CD4-positive, alpha-beta memory T cell (primary cell): ENCODE measurements at regions not wholly inside any gene's neighbourhood (a gene's known extent, or its start where the extent isn't known, plus 50 kb on each side); places are given as distances from the start of the nearest gene placed in this dataset.

Experiments
- CTCF ChIA-PET: fragments of 350-600 bp; sonication (Branson Sonifier 250); formaldehyde crosslinking; loops from one replicate; lab custom pipeline; 2021; ENCODE audit warnings: inconsistent platforms; ENCODE audit not compliant: partially characterized antibody; lab: Charles Lee
- POLR2A ChIA-PET: fragments of 350-600 bp; sonication (Branson Sonifier 250); formaldehyde crosslinking; loops from one replicate; lab custom pipeline; 2021; ENCODE audit not compliant: partially characterized antibody; lab: Charles Lee
- DNase-seq, 5 donors: peaks; one replicate each; pipeline versions ENCODE4 v3.0.0 to v3.0.0-alpha.2; 2020 to 2022; ENCODE audit warnings: mixed read lengths in 1 of 5
- H3K27ac ChIP-seq: one replicate; pipeline ENCODE4 v1.7.0; 2013; ENCODE audit warnings: low read depth, low read length
- H3K27me3 ChIP-seq: 2 replicates; pipeline ENCODE4 v1.7.0; 2013; ENCODE audit warnings: mild to moderate bottlenecking, low read length, moderate library complexity; ENCODE audit not compliant: insufficient read depth
- H3K36me3 ChIP-seq: 2 replicates; pipeline ENCODE4 v1.7.0; 2013; ENCODE audit warnings: mild to moderate bottlenecking, low read length, moderate library complexity; ENCODE audit not compliant: insufficient read depth
- H3K4me1 ChIP-seq: 2 replicates; pipeline ENCODE4 v1.7.0; 2013; ENCODE audit warnings: mild to moderate bottlenecking, low read length, moderate library complexity; ENCODE audit not compliant: insufficient read depth
- H3K4me3 ChIP-seq, 2 donors: one replicate each; pipeline ENCODE4 v1.7.0; 2013; ENCODE audit warnings: low read length in 2 of 2, mild to moderate bottlenecking in 1 of 2
- H3K9me3 ChIP-seq, 2 donors: one replicate each; pipeline ENCODE4 v1.7.0; 2013; ENCODE audit warnings: low read length in 2 of 2, control low read depth in 1 of 2; ENCODE audit not compliant: control insufficient read depth in 1 of 2
- H3K27ac Mint-ChIP-seq, 7 donors: one replicate each; pipeline ENCODE4 v1.8.0; 2020 to 2021; ENCODE audit warnings: mixed read lengths in 7 of 7, mild to moderate bottlenecking in 6 of 7, inconsistent platforms in 3 of 7, moderate library complexity in 3 of 7
- H3K27me3 Mint-ChIP-seq, 2 donors: one replicate each; pipeline ENCODE4 v1.8.0; 2020 to 2021; ENCODE audit warnings: mixed read lengths in 2 of 2
- H3K36me3 Mint-ChIP-seq, 2 donors: one replicate each; pipeline ENCODE4 v1.8.0; 2020 to 2021; ENCODE audit warnings: mixed read lengths in 2 of 2, inconsistent platforms in 1 of 2, mild to moderate bottlenecking in 1 of 2
- H3K4me1 Mint-ChIP-seq, 4 donors: one replicate each; pipeline ENCODE4 v1.8.0; 2020 to 2021; ENCODE audit warnings: mixed read lengths in 4 of 4, mild to moderate bottlenecking in 1 of 4
- H3K4me3 Mint-ChIP-seq, 8 donors: one replicate each; pipeline ENCODE4 v1.8.0; 2020 to 2021; ENCODE audit warnings: mixed read lengths in 8 of 8, mild to moderate bottlenecking in 7 of 8, moderate library complexity in 6 of 8, inconsistent platforms in 3 of 8
- H3K9me3 Mint-ChIP-seq, 8 donors: one replicate each; pipeline ENCODE4 v1.8.0; 2020 to 2021; ENCODE audit warnings: mixed read lengths in 8 of 8, mild to moderate bottlenecking in 5 of 8, inconsistent platforms in 3 of 8, moderate library complexity in 1 of 8
- intact Hi-C: fragments of 100-400 bp; cut with micrococcal nuclease; formaldehyde crosslinking; loops from one replicate; pipeline ENCODE4 v1.15.1; 2023

- no peak for DNase-seq
- intact Hi-C loops = no loop called here
- Histone ChIP-seq H3K9me3 (no peaks in the 10 kb centered on the region), H3K4me1 (no peaks in the 10 kb centered on the region), H3K36me3 (no peaks in the 10 kb centered on the region), H3K27me3 (no peaks in the 10 kb centered on the region), H3K27ac (no peak overlapping the region), H3K4me3 (no peak overlapping the region)
- Mint-ChIP-seq H3K9me3 (peaks cover 0 to 2% (median 0%) of the 10 kb centered on the region in 8 donors), H3K27ac (no peak overlapping the region), H3K4me3 (no peak overlapping the region), H3K4me1 (no peaks in the 10 kb centered on the region), H3K27me3 (no peaks in the 10 kb centered on the region), H3K36me3 (no peaks in the 10 kb centered on the region)
- CTCF ChIA-PET = no interaction called here
- POLR2A ChIA-PET = no interaction called here
Measured at GRCh38 chr6:141035312-141036200, 1097.2 kb upstream of the GJE1 start.

GRCh38 chr6:141033101-141033500 lies 1099.6 kb upstream of the GJE1 start:
- H3K27me3 ChIP-seq = no peaks in the 10 kb centered on the region
- Mint-ChIP-seq H3K27me3 (no peaks in the 10 kb centered on the region), H3K4me3 (no peak overlapping the region), H3K9me3 (peaks cover 0 to 2% (median 0%) of the 10 kb centered on the region in 8 donors), H3K36me3 (no peaks in the 10 kb centered on the region), H3K4me1 (no peaks in the 10 kb centered on the region), H3K27ac (no peak overlapping the region)
- H3K36me3 ChIP-seq = no peaks in the 10 kb centered on the region
- H3K27ac ChIP-seq = no peak overlapping the region
- no peak overlapping the region for H3K4me3 ChIP-seq
- CTCF ChIA-PET = no interaction called here
- H3K4me1 ChIP-seq = no peaks in the 10 kb centered on the region
- no peaks in the 10 kb centered on the region for H3K9me3 ChIP-seq
- POLR2A ChIA-PET = no interaction called here
- DNase-seq = no peak
- intact Hi-C loops = no loop called here

GRCh38 chr6:141029908-141030307 lies 1102.8 kb upstream of the GJE1 start:
- Histone ChIP-seq H3K4me1 (no peaks in the 10 kb centered on the region), H3K27me3 (no peaks in the 10 kb centered on the region), H3K36me3 (no peaks in the 10 kb centered on the region), H3K4me3 (no peak overlapping the region), H3K9me3 (no peaks in the 10 kb centered on the region), H3K27ac (no peak overlapping the region)
- intact Hi-C loops = no loop called here
- Mint-ChIP-seq H3K36me3 (no peaks in the 10 kb centered on the region), H3K9me3 (peaks cover 0 to 2% (median 0%) of the 10 kb centered on the region in 8 donors), H3K4me1 (no peaks in the 10 kb centered on the region), H3K4me3 (no peak overlapping the region), H3K27me3 (no peaks in the 10 kb centered on the region), H3K27ac (no peak overlapping the region)
- DNase-seq = no peak
- CTCF ChIA-PET = no interaction called here
- POLR2A ChIA-PET = no interaction called here

- Histone ChIP-seq H3K36me3 (no peaks in the 10 kb centered on the region), H3K4me3 (no peak overlapping the region), H3K27me3 (no peaks in the 10 kb centered on the region), H3K27ac (no peak overlapping the region), H3K9me3 (no peaks in the 10 kb centered on the region), H3K4me1 (no peaks in the 10 kb centered on the region)
- no peaks in the 10 kb centered on the region for H3K4me1 Mint-ChIP-seq
- no peaks in the 10 kb centered on the region for H3K27me3 Mint-ChIP-seq
- ChIA-PET POLR2A (no interaction called here), CTCF (no interaction called here)
- H3K27ac Mint-ChIP-seq = no peak overlapping the region
- H3K36me3 Mint-ChIP-seq = no peaks in the 10 kb centered on the region
- intact Hi-C loops = no loop called here
- DNase-seq = no peak
- H3K9me3 Mint-ChIP-seq = peaks cover 0 to 2% (median 0%) of the 10 kb centered on the region in 8 donors
- no peak overlapping the region for H3K4me3 Mint-ChIP-seq
Measured at GRCh38 chr6:141028791-141029280, 1103.9 kb upstream of the GJE1 start.

GRCh38 chr6:141026504-141026903 lies 1106.2 kb upstream of the GJE1 start:
- H3K27ac ChIP-seq = no peak overlapping the region
- CTCF ChIA-PET = no interaction called here
- H3K4me3 ChIP-seq = no peak overlapping the region
- H3K4me1 ChIP-seq = no peaks in the 10 kb centered on the region
- H3K36me3 ChIP-seq = no peaks in the 10 kb centered on the region
- Mint-ChIP-seq H3K4me1 (no peaks in the 10 kb centered on the region), H3K27ac (no peak overlapping the region), H3K36me3 (no peaks in the 10 kb centered on the region), H3K9me3 (peaks cover 0 to 5% (median 0%) of the 10 kb centered on the region in 8 donors), H3K4me3 (no peak overlapping the region), H3K27me3 (no peaks in the 10 kb centered on the region)
- intact Hi-C loops = no loop called here
- POLR2A ChIA-PET = no interaction called here
- no peak for DNase-seq
- H3K9me3 ChIP-seq = no peaks in the 10 kb centered on the region
- no peaks in the 10 kb centered on the region for H3K27me3 ChIP-seq

- Mint-ChIP-seq H3K9me3 (peaks cover 0 to 6% (median 0%) of the 10 kb centered on the region in 8 donors), H3K27me3 (no peaks in the 10 kb centered on the region), H3K4me3 (no peak overlapping the region), H3K36me3 (no peaks in the 10 kb centered on the region), H3K4me1 (no peaks in the 10 kb centered on the region), H3K27ac (no peak overlapping the region)
- intact Hi-C loops = loop anchor here (5.0 kb wide), 1 partner anchor 93 kb away; no protein-coding TSS in a partner anchor
- POLR2A ChIA-PET = no interaction called here
- Histone ChIP-seq H3K27me3 (no peaks in the 10 kb centered on the region), H3K4me3 (no peak overlapping the region), H3K36me3 (no peaks in the 10 kb centered on the region), H3K27ac (no peak overlapping the region), H3K4me1 (no peaks in the 10 kb centered on the region), H3K9me3 (no peaks in the 10 kb centered on the region)
- CTCF ChIA-PET = no interaction called here
- no peak for DNase-seq
Measured at GRCh38 chr6:141024526-141024925, 1108.2 kb upstream of the GJE1 start.

- no peaks in the 10 kb centered on the region for H3K36me3 ChIP-seq
- ChIA-PET CTCF (no interaction called here), POLR2A (no interaction called here)
- H3K27me3 Mint-ChIP-seq = no peaks in the 10 kb centered on the region
- no peak for DNase-seq
- H3K36me3 Mint-ChIP-seq = no peaks in the 10 kb centered on the region
- intact Hi-C loops = no loop called here
- no peak overlapping the region for H3K4me3 ChIP-seq
- no peaks in the 10 kb centered on the region for H3K27me3 ChIP-seq
- no peak overlapping the region for H3K27ac ChIP-seq
- H3K9me3 ChIP-seq = no peaks in the 10 kb centered on the region
- no peaks in the 10 kb centered on the region for H3K4me1 Mint-ChIP-seq
- H3K4me3 Mint-ChIP-seq = no peak overlapping the region
- peaks cover 0 to 6% (median 0%) of the 10 kb centered on the region in 8 donors for H3K9me3 Mint-ChIP-seq
- H3K4me1 ChIP-seq = no peaks in the 10 kb centered on the region
- no peak overlapping the region for H3K27ac Mint-ChIP-seq
Measured at GRCh38 chr6:141017941-141018340, 1114.8 kb upstream of the GJE1 start.
